Lower lobe of right lung (tissue), 2 donors: ENCODE measurements at regions not wholly inside any gene's neighbourhood (a gene's known extent, or its start where the extent isn't known, plus 50 kb on each side); places are given as distances from the start of the nearest gene placed in this dataset.
A peak's percentile ranks its signal among the peaks of the same experiment; 100 is the strongest.
"Not testable (repeated sequence)": the region's sequence is repeated elsewhere in the genome, so short reads cannot be mapped to it uniquely, and the experiment has no call there.

Experiments used
- ATAC-seq, 2 donors: fragments of 200-7000 bp; cut with Tn5 transposase; one replicate each; pipeline ENCODE4 v1.9.1; 2020 to 2022; ENCODE audit warnings: mild to moderate bottlenecking in 2 of 2, moderate library complexity in 2 of 2
- DNase-seq: peaks from one replicate; pipeline ENCODE4 v3.0.0-alpha.2; 2020
- H3K27ac ChIP-seq: fragments of 200-600 bp; one replicate; pipeline ENCODE4 v1.8.0; 2022
- H3K27me3 ChIP-seq: fragments of 200-600 bp; one replicate; pipeline ENCODE4 v1.8.0; 2022; ENCODE audit warnings: low read depth
- H3K36me3 ChIP-seq: fragments of 200-600 bp; one replicate; pipeline ENCODE4 v1.8.0; 2022; ENCODE audit warnings: mild to moderate bottlenecking
- H3K4me1 ChIP-seq: fragments of 200-600 bp; one replicate; pipeline ENCODE4 v1.8.0; 2022
- H3K4me3 ChIP-seq: fragments of 200-600 bp; one replicate; pipeline ENCODE4 v1.8.0; 2022; ENCODE audit warnings: mild to moderate bottlenecking
- H3K9me3 ChIP-seq: fragments of 200-600 bp; one replicate; pipeline ENCODE4 v1.8.0; 2022
- intact Hi-C: fragments of 100-400 bp; cut with DNase I; formaldehyde crosslinking; loops from one replicate; pipeline ENCODE4 v1.11.0; 2022
- TF ChIP-seq, protein P1 (sequence below): fragments of 200-600 bp; IDR thresholded peaks from one replicate; pipeline ENCODE4 v1.8.0; 2022; ENCODE audit warnings: antibody characterized with exemption, mild to moderate bottlenecking
- donor health status: DM: no; HTN: yes; CAD: no; lungs with severe emphysema.

DNA sequence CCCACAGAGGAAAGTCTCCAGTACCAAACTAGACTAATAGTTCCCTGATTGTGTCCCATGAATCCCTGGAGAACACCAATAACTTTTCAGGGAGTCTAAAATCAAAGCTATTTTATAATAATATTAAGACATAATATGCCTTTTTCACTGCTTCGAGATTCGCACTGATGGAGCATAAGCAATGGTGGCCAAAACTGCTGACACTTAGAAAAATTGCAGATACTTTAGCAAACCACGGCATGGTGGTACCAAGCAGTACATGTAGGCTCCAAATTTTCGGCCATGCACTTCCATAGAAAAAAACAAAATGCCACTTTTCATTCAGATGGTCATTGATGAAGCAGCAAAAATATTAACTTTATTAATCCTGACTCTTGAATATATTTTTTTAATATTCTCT is 100.3 kb upstream of the PCSK1 start:
- ATAC-seq (no peak), DNase-seq (no peak)
- TF ChIP-seq, protein P1, sequence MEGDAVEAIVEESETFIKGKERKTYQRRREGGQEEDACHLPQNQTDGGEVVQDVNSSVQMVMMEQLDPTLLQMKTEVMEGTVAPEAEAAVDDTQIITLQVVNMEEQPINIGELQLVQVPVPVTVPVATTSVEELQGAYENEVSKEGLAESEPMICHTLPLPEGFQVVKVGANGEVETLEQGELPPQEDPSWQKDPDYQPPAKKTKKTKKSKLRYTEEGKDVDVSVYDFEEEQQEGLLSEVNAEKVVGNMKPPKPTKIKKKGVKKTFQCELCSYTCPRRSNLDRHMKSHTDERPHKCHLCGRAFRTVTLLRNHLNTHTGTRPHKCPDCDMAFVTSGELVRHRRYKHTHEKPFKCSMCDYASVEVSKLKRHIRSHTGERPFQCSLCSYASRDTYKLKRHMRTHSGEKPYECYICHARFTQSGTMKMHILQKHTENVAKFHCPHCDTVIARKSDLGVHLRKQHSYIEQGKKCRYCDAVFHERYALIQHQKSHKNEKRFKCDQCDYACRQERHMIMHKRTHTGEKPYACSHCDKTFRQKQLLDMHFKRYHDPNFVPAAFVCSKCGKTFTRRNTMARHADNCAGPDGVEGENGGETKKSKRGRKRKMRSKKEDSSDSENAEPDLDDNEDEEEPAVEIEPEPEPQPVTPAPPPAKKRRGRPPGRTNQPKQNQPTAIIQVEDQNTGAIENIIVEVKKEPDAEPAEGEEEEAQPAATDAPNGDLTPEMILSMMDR: no peak
- intact Hi-C loops: no loop called here
- Histone ChIP-seq H3K36me3 (no peaks in the 10 kb centered on the region), H3K27me3 (no peaks in the 10 kb centered on the region), H3K4me3 (no peak overlapping the region), H3K27ac (no peak overlapping the region), H3K9me3 (no peaks in the 10 kb centered on the region), H3K4me1 (no peaks in the 10 kb centered on the region)

DNA sequence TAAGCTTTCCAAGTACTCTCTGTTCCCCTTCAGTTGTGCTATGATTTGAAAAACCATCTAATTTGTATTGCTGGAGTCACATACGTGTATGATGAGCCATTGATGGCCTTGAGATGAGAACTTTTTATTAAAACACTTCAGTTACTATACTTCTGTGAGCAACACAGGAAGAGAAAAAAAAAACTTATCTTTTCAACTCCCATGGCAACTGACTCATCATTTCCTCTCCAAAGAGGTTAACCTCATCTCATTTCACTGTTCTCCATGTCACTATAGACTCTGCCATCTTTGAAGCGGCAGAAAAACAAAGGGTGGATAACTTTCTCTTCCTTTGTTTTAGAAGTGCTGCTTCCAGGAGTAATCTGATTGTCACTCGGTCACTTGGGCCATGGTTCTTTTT is 104.3 kb upstream of the PCSK1 start:
- H3K27me3 ChIP-seq: no peaks in the 10 kb centered on the region
- H3K27ac ChIP-seq: no peak overlapping the region
- ATAC-seq (peak; percentile 44 to 50), DNase-seq (no peak)
- H3K36me3 ChIP-seq: no peaks in the 10 kb centered on the region
- TF ChIP-seq, protein P1: no peak
- no peak overlapping the region for H3K4me3 ChIP-seq
- no peaks in the 10 kb centered on the region for H3K4me1 ChIP-seq
- intact Hi-C loops: no loop called here
- no peaks in the 10 kb centered on the region for H3K9me3 ChIP-seq

DNA sequence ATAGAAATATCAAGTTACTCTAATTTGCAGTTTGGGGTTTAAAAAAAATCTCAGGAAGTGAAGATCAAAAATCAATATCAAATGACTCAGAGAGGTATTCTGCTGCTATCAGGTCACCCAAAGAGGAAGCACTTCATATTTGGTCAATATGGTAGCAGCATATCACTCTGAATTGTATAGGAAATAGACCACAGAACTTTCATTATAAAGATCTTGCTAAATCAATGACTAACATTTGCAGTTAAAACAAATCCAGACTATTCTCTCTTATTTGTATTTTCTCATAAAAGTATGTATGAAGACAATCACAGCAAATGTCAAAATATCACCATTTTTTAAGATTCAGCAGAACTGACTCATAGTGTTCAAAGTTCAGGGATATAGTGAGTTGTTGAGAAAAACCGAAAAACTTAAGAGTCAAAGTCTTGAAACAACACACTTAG is 105.8 kb upstream of the PCSK1 start:
- intact Hi-C loops: no loop called here
- DNase-seq: no peak
- ATAC-seq: no peak
- Histone ChIP-seq H3K4me1 (no peaks in the 10 kb centered on the region), H3K27ac (no peak overlapping the region), H3K36me3 (no peaks in the 10 kb centered on the region), H3K9me3 (no peaks in the 10 kb centered on the region), H3K27me3 (no peaks in the 10 kb centered on the region), H3K4me3 (no peak overlapping the region)
- TF ChIP-seq, protein P1: no peak

DNA sequence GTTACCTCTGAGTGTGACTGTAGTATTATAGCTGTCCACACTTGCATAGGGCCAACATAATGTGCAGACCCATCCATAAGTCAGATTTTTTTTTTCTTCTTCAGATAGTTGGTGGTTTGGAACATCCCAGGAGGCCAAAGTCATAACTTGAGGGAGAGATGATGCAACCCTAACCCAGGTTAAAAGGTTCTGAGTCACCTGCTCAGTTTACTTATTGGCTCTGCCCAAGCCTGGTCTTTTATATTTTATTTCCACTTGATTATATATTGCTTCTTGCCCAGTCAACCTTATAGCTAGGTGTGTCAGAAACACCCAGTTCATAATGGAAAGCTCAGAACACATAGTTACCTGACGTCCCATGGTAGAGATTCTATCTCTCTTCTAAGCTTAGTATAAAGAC is 113.1 kb upstream of the PCSK1 start:
- H3K36me3 ChIP-seq: no peaks in the 10 kb centered on the region
- no peak for ATAC-seq

DNA sequence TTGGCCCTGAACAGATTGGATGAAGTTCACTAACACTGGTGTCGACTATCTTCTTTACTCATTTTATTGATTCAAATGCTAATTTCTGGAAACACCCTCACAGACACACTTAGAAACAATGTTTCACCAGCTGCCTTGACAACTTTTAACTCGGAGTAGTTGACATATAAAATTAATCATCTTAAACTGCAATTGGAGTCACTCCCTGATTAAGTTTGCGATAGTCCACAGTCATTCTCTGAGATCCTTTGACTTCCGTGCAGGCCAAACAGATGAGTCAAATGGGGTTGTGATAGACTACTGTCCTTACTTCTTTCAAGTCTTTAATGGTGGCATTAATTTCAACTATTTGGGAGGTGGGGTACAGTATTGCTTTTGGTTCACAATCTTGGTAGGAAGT is 114.4 kb upstream of the PCSK1 start:
- intact Hi-C loops: no loop called here
- Histone ChIP-seq H3K4me3 (no peak overlapping the region), H3K9me3 (no peaks in the 10 kb centered on the region), H3K36me3 (no peaks in the 10 kb centered on the region), H3K27me3 (no peaks in the 10 kb centered on the region), H3K4me1 (no peaks in the 10 kb centered on the region), H3K27ac (no peak overlapping the region)
- TF ChIP-seq, protein P1: no peak
- ATAC-seq (no peak), DNase-seq (no peak)

More for the DNA sequence above, 113.1 kb upstream of the PCSK1 start:
- intact Hi-C loops: no loop called here
- DNase-seq: no peak
- H3K27ac ChIP-seq: no peak overlapping the region
- TF ChIP-seq, protein P1: no peak
- no peaks in the 10 kb centered on the region for H3K27me3 ChIP-seq
- no peaks in the 10 kb centered on the region for H3K9me3 ChIP-seq
- no peaks in the 10 kb centered on the region for H3K4me1 ChIP-seq
- no peak overlapping the region for H3K4me3 ChIP-seq

DNA sequence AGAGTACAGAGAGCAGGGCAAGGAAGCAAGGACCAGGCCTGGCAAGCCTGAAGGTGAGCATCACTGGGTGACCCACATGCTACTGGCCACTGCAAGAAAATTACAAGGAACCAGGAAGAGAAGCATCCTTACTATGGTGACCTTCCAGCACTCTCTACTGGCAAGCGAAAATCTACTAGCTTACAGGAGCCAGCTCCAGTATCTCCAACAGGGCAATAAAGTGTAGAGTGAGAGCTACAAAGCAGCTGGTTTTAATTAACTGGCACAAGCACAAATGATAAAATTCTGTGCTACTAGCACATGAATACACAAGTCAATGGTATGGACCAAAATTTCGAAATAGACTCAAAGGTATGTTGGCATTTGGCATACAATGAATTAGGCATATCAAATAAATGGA is 113.3 kb upstream of the CAST start:
- TF ChIP-seq, protein P1: no peak
- H3K27ac ChIP-seq: no peak overlapping the region
- no peaks in the 10 kb centered on the region for H3K4me1 ChIP-seq
- no peaks in the 10 kb centered on the region for H3K27me3 ChIP-seq
- no peaks in the 10 kb centered on the region for H3K9me3 ChIP-seq
- intact Hi-C loops: no loop called here
- ATAC-seq (no peak), DNase-seq (no peak)
- no peak overlapping the region for H3K4me3 ChIP-seq
- H3K36me3 ChIP-seq: no peaks in the 10 kb centered on the region

DNA sequence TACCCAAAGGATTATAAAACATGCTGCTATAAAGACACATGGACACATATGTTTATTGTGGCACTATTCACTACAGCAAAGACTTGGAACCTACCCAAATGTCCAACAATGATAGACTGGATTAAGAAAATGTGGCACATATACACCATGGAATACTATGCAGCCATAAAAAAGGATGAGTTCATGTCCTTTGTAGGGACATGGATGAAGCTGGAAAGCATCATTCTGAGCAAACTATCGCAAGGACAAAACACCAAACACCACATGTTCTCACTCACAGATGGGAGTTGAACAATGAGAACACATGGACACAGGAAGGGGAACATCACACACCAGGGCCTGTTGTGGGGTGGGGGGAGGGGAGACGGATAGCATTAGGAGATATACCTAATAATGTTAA is 101.3 kb upstream of the CAST start:
- H3K27me3 ChIP-seq, H3K36me3 ChIP-seq, H3K4me1 ChIP-seq, H3K4me3 ChIP-seq, DNase-seq, H3K27ac ChIP-seq, intact Hi-C loops, ATAC-seq, H3K9me3 ChIP-seq: not testable (repeated sequence)
